Activated naive CD4-positive, alpha-beta T cell treated with anti-CD3 and anti-CD28 coated beads, Interleukin-2, amount 50 U/mL, for 72 hours (primary cell): ENCODE measurements at regions not wholly inside any gene's neighbourhood (a gene's known extent, or its start where the extent isn't known, plus 50 kb on each side); places are given as distances from the start of the nearest gene placed in this dataset.

Experiments used
- ATAC-seq, 2 donors: fragments of 150-1000 bp; cut with Tn5 transposase; 2 replicates each; pipeline ENCODE4 v1.10.0; 2021; ENCODE audit warnings: mild to moderate bottlenecking in 2 of 2, moderate library complexity in 2 of 2
- DNase-seq, 2 donors: peaks; one replicate each; pipeline ENCODE4 v3.0.0; 2021 to 2022; ENCODE audit warnings: low spot score in 2 of 2
- H3K27ac Mint-ChIP-seq, 2 donors: one replicate each; pipeline ENCODE4 v1.8.0; 2022; ENCODE audit warnings: mild to moderate bottlenecking in 2 of 2, mixed read lengths in 2 of 2
- H3K36me3 Mint-ChIP-seq, 2 donors: one replicate each; pipeline ENCODE4 v1.8.0; 2022; ENCODE audit warnings: mixed read lengths in 2 of 2
- H3K9me3 Mint-ChIP-seq, 2 donors: one replicate each; pipeline ENCODE4 v1.8.0; 2022; ENCODE audit warnings: mixed read lengths in 2 of 2

- Mint-ChIP-seq H3K36me3 (no peaks in the 10 kb centered on the region), H3K9me3 (peaks cover 0 to 4% of the 10 kb centered on the region in 2 donors), H3K27ac (no peak overlapping the region)
- no peak for ATAC-seq
- DNase-seq = no peak
Measured at GRCh38 chrX:7582191-7582590, 260.8 kb upstream of the VCX start.

GRCh38 chrX:7580127-7580526 lies 262.8 kb upstream of the VCX start:
- no peak overlapping the region for H3K27ac Mint-ChIP-seq
- ATAC-seq (no peak), DNase-seq (no peak)
- no peaks in the 10 kb centered on the region for H3K36me3 Mint-ChIP-seq
- H3K9me3 Mint-ChIP-seq = peaks cover 0 to 4% of the 10 kb centered on the region in 2 donors

- no peak overlapping the region for H3K27ac Mint-ChIP-seq
- no peaks in the 10 kb centered on the region for H3K9me3 Mint-ChIP-seq
- DNase-seq (no peak), ATAC-seq (no peak)
- no peaks in the 10 kb centered on the region for H3K36me3 Mint-ChIP-seq
Measured at GRCh38 chrX:7574325-7574724, 268.6 kb upstream of the VCX start.

GRCh38 chrX:7570432-7571029 lies 272.4 kb upstream of the VCX start:
- Mint-ChIP-seq H3K36me3 (no peaks in the 10 kb centered on the region), H3K9me3 (no peaks in the 10 kb centered on the region), H3K27ac (no peak overlapping the region)
- ATAC-seq = no peak
- DNase-seq = no peak

- Mint-ChIP-seq H3K27ac (no peak overlapping the region), H3K36me3 (no peaks in the 10 kb centered on the region), H3K9me3 (no peaks in the 10 kb centered on the region)
- DNase-seq (no peak), ATAC-seq (no peak)
Measured at GRCh38 chrX:7568597-7568996, 274.4 kb upstream of the VCX start.

- DNase-seq (no peak), ATAC-seq (no peak)
- no peaks in the 10 kb centered on the region for H3K9me3 Mint-ChIP-seq
- no peaks in the 10 kb centered on the region for H3K36me3 Mint-ChIP-seq
- H3K27ac Mint-ChIP-seq = no peak overlapping the region
Measured at GRCh38 chrX:7568130-7568529, 274.8 kb upstream of the VCX start.

GRCh38 chrX:7552760-7553159 lies 290.2 kb upstream of the VCX start:
- H3K36me3 Mint-ChIP-seq = no peaks in the 10 kb centered on the region
- no peak for DNase-seq
- ATAC-seq = no peak
- peaks cover 3 to 5% of the 10 kb centered on the region in 2 donors for H3K9me3 Mint-ChIP-seq
- no peak overlapping the region for H3K27ac Mint-ChIP-seq

- H3K27ac Mint-ChIP-seq = no peak overlapping the region
- ATAC-seq = no peak
- H3K36me3 Mint-ChIP-seq = no peaks in the 10 kb centered on the region
- no peak for DNase-seq
- no peaks in the 10 kb centered on the region for H3K9me3 Mint-ChIP-seq
Measured at GRCh38 chrX:7546551-7547080, 296.4 kb upstream of the VCX start.

- Mint-ChIP-seq H3K9me3 (no peaks in the 10 kb centered on the region), H3K36me3 (no peaks in the 10 kb centered on the region), H3K27ac (no peak overlapping the region)
- ATAC-seq (no peak), DNase-seq (no peak)
Measured at GRCh38 chrX:7545564-7545963, 297.4 kb upstream of the VCX start.

- H3K36me3 Mint-ChIP-seq = no peaks in the 10 kb centered on the region
- no peak overlapping the region for H3K27ac Mint-ChIP-seq
- no peaks in the 10 kb centered on the region for H3K9me3 Mint-ChIP-seq
- ATAC-seq (no peak), DNase-seq (no peak)
Measured at GRCh38 chrX:7542587-7543380, 300.2 kb upstream of the VCX start.

- H3K9me3 Mint-ChIP-seq = peaks cover 5 to 14% of the 10 kb centered on the region in 2 donors
- peaks cover 0 to 5% of the 10 kb centered on the region in 2 donors for H3K36me3 Mint-ChIP-seq
- no peak overlapping the region for H3K27ac Mint-ChIP-seq
- no peak for ATAC-seq
- DNase-seq = no peak
Measured at GRCh38 chrX:7522860-7523259, 320.1 kb upstream of the VCX start.

GRCh38 chrX:7515681-7516413 lies 327.1 kb upstream of the VCX start:
- H3K36me3 Mint-ChIP-seq = no peaks in the 10 kb centered on the region
- no peak overlapping the region for H3K27ac Mint-ChIP-seq
- DNase-seq (no peak), ATAC-seq (no peak)
- peaks cover 11% of the 10 kb centered on the region in 2 donors for H3K9me3 Mint-ChIP-seq

- Mint-ChIP-seq H3K27ac (no peak overlapping the region), H3K36me3 (no peaks in the 10 kb centered on the region), H3K9me3 (peaks cover 11% of the 10 kb centered on the region in 2 donors)
- no peak for DNase-seq
- no peak for ATAC-seq
Measured at GRCh38 chrX:7514871-7515599, 327.9 kb upstream of the VCX start.

GRCh38 chrX:7512845-7513244 lies 330.1 kb upstream of the VCX start:
- ATAC-seq (no peak), DNase-seq (no peak)
- H3K27ac Mint-ChIP-seq = no peak overlapping the region
- no peaks in the 10 kb centered on the region for H3K36me3 Mint-ChIP-seq
- peaks cover 11% of the 10 kb centered on the region in 2 donors for H3K9me3 Mint-ChIP-seq

GRCh38 chrX:7503251-7503650 lies 339.7 kb upstream of the VCX start:
- Mint-ChIP-seq H3K27ac (no peak overlapping the region), H3K9me3 (peaks cover 0 to 11% of the 10 kb centered on the region in 2 donors), H3K36me3 (no peaks in the 10 kb centered on the region)
- ATAC-seq (no peak), DNase-seq (no peak)

- H3K9me3 Mint-ChIP-seq = peaks cover 0 to 7% of the 10 kb centered on the region in 2 donors
- DNase-seq = no peak
- ATAC-seq = no peak
- H3K36me3 Mint-ChIP-seq = no peaks in the 10 kb centered on the region
- H3K27ac Mint-ChIP-seq = no peak overlapping the region
Measured at GRCh38 chrX:7500386-7500785, 342.6 kb upstream of the VCX start.

- Mint-ChIP-seq H3K27ac (no peak overlapping the region), H3K9me3 (peaks cover 0 to 6% of the 10 kb centered on the region in 2 donors), H3K36me3 (no peaks in the 10 kb centered on the region)
- ATAC-seq = no peak
- DNase-seq = no peak
Measured at GRCh38 chrX:7486505-7486904, 338.6 kb upstream of the PUDP start.
